CD4-positive, alpha-beta T cell treated with Interleukin-10 for 1 hour (primary cell): ENCODE measurements at regions not wholly inside any gene's neighbourhood (a gene's known extent, or its start where the extent isn't known, plus 50 kb on each side); places are given as distances from the start of the nearest gene placed in this dataset.

ENCODE experiments used
- DNase-seq: peaks from one replicate; pipeline ENCODE4 v3.0.0-alpha.2; 2020

GRCh38 chr3:118408431-118408830 is 626.2 kb downstream of the IGSF11 start:
- no peak for DNase-seq

GRCh38 chr3:118412503-118412902 is 622.1 kb downstream of the IGSF11 start:
- DNase-seq, result no peak

DNA sequence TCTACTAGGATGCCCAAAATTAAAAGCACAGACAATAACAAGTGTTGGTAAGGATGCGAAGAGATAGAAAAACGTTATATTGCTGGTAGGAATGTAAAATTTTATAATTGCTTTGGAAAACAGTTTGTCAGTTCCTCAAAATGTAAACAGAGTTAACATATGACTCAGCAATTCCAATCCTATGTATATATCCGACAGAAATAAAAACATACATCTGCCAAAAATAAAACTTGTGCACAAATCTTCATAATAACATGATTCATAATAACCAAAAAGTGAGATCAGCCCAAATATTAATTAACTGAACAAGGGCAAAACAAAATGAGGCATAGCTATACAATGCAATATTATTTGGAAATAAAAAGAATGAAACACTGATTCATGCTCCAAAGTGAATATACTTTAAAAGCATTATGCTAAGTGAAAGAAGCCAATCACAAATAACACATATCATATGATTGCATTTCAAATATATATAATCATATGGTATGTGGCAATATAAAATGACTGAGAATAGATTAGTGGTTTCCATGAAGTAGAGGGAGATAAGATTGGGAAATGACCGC is 609.3 kb downstream of the IGSF11 start:
- no peak for DNase-seq

- no peak for DNase-seq
These were observed 600.8 kb downstream of the IGSF11 start for GRCh38 chr3:118433825-118434224.

DNA sequence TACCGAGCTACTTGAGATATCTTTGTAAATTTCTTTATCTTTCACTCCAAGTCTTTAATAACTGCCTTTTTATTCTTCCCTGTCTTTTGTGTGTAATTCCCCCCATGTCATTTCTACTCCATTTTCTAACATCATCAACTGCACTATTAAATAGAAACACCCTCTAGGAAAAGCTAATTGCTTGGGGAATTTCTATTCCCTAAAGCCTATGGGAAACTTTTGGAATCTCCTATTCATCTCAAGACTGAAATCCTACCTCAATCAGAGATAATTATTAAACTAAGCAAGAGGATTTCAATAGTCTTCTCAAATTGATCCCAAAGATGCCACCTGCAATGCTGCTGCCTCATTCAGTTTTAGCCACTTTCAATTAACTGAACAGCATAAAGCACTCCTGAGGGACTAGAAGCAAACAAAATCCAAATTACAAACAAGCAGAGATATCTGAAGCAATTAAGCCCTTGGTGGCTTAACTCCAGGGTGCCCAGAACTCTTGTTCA is 598.7 kb downstream of the IGSF11 start:
- DNase-seq, result no peak

DNA sequence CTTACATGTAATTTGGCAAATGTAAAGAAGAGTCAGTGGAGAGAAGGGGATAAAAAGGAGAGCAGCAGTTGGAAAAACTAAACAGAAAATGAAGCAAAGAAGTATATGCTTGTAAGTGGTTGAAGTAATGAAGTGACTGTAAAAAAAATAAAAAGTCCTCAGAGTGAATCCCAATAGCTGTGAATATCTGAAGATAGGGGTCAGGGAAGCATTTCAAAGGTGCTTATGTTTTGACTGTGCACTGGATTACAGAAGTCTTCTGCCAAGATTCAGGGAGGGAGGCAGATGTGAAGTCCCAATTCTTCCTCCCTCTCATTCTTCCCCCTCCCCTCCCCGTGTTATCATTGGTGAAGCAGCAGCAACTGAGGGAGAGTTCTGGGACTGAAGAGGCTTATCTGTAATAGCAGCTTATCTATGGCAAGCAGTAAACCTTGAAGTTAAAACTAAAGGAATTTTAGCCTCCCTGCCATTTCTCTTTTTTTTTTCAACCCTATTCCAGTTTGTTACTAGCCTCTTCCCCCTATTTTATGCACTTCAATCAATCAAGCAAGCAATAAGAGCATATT is 597.9 kb downstream of the IGSF11 start:
- DNase-seq, result no peak

DNA sequence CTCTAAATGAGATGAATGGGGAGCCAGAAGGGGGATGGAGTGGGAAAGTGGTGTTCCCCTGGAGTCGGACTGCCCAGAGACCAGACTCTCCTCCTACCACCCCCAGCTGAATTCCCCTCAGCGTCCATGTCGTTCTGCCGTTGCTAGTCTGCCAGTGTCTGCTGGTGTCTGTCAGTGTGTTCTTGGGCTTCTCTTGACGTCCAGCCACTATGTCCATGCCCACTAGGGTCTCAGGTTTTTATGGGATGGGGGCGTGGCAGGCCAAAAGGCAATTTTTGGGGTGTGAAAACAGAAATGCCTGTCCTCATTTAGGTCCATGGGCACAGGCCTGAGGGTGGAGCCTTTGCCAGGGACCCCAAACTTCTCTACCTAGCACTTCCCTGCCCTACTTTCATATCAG is 589.6 kb downstream of the IGSF11 start:
- no peak for DNase-seq

DNA sequence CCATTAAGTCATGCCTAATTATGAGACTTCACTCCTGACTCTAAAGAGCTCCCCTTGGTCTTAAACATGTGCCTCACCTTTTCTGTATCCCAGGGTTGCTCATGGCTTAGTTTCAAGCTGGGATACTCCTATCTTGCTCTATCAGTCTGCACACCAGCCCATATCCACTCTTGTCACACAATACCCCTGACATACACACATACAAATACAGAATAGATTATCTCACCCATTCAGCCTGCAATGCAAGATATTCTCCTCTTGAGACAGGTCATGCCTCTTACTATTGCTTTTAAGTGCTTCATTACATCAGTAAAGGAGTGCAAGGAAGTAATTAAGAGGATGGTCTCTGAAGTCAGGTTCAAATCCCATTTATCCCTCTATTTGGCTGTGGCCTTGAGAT is 587.3 kb downstream of the IGSF11 start:
- no peak for DNase-seq

GRCh38 chr3:118466795-118467330 is 567.8 kb downstream of the IGSF11 start:
- DNase-seq, result no peak

DNA sequence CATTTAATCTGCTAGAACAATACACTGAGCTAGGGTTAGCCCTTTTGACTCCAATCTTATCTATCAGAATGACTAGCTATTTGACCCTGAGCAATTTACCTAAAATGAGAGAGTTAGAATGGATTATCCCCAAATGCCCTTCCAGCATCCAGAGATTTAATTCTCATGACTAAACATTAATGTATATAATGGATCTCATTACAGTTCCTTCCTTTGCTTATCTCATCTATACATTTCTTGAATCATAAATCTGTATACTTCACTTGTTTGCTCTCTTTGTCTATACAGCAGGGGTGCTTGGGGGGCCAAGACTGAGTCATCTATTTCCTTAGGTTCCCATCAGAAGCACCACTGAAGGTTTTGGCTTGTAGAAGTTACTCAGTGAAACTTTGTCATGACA is 565.8 kb downstream of the IGSF11 start:
- DNase-seq, result no peak

GRCh38 chr3:118472586-118472985 is 562.1 kb downstream of the IGSF11 start:
- DNase-seq, result no peak

- DNase-seq, result no peak
These were observed 561.3 kb downstream of the IGSF11 start for GRCh38 chr3:118473343-118473742.

GRCh38 chr3:118476885-118477618 is 557.6 kb downstream of the IGSF11 start:
- no peak for DNase-seq

GRCh38 chr3:118477768-118478167 is 556.9 kb downstream of the IGSF11 start:
- DNase-seq, result no peak

- DNase-seq, result no peak
These were observed 555.9 kb downstream of the IGSF11 start for GRCh38 chr3:118478706-118479276.

DNA sequence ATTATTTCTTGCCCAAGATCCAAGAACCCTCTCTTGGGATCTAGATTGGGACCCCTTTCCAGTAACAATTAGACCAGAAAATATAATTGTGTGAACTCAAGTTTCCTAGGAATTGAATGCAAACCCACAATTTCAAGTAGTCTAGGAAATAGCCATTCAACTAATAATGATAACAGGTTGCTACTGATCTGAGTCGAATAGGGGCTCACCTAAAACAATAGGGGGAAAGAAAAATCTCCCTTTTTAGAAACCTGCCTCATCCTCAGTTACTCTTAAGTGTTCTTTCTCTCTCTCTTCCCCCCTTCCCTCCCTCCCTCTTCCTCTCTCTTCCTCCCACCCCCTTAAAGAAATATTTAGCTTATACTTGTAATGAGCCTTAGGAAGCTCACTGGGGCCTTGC is 555.3 kb downstream of the IGSF11 start:
- no peak for DNase-seq

DNA sequence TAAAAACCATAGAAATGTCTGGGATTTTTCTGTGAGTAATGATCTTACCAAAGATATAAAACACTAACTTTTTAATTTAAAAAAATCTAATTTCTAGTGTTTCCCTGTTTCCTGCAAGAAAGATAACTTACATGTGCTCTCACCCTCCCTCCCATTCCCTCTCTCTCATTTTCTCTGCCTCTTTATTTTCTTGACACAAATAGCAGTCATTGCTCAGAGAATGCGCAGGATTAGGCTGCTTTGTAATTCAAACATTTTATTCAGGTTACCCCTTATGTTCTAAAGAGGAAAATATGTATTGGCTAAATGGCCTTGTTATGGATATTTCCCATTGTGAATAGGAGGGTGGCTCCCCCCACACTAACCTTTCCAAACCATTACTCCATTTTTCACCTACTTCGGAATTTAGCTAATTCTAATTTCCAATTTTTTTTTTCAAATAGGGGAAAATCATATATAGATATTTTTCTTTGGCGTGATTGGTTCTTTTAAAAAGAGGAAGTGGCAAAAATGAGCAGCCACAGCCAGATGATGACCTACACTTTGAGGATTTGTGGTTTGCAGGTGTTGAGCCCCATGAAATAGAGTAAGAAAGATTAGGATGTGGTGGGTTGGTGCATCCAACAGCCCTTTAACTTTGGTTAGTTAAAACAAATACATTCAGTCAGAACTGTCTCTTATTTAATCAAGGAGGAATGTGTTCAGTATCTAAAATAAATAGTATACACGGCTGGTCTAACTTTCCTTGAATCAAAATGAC is 554.4 kb downstream of the IGSF11 start:
- DNase-seq, result no peak

- no peak for DNase-seq
These were observed 549.0 kb downstream of the IGSF11 start for GRCh38 chr3:118485693-118486092.

DNA sequence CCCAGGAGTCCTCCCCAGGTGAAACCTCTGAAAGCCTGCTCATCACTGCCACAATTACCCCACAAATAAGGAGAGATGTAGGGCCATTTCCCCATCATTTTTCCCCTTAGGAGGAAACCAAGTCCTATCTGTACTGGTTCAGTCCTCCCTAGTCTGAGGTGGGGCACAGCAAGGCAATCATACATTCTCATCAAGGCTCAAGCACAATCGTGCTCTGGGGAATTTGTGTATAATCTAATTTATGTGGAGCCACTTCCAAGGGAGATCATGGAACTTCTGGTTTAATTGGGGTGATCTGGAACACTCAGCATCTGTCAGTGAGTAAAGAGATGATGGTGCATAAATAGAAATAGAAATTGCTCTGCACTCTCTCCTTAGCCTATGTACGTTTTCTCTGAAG is 546.9 kb downstream of the IGSF11 start:
- no peak for DNase-seq

DNA sequence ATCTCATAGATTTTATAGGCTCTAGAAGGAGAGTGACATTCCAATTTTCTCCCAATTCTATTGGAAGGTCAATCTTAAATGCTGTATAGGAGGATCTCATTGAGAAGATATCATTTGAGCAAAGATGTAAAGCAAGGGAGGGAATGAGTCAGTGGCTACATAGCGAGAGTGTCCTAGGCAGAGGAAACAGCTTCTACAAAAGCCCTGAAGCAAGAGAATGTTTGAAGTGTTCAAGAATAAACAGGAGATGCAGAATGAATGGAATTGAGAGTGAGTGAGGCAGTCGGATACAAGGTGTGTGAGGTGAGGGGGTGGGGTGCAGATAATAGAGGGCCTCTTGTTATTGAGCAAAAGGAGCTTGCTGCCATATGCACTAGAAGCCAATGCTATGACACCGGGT is 545.9 kb downstream of the IGSF11 start:
- no peak for DNase-seq

DNA sequence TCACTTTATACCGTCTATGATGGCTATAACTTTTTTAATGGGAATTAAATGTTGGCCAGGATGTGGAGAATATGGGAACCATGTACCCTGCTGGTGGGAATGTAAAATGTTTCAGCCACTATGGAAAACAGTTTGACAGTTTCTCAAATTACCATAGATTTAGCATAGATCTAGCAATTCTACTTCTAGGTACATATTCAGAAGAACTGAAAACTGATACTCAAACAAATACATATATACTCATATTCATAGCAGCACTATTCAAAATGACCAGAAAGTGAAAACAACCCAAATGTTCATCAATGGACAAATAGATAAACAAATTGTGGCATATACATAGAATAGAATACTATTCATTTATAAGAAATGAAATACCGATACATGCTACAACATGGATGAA is 539.4 kb downstream of the IGSF11 start:
- DNase-seq, result no peak

DNA sequence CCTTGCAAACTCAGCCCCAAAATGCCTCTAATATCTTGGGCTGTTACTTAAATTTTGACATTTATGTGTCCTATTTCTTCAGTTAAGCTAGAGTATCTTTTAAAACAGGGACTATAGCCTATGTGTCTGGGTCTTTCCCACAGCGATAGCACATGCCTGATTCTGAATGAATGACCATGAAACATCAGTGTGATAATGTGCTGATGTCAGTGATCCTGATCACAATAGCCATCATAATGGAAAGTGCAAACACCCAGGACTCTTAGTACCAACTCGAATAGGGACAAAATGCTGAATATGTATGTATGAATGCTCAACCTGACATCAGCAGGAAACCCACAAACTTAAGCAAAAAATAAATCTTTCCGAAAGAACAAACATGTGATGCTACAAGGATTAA is 537.4 kb downstream of the IGSF11 start:
- no peak for DNase-seq

DNA sequence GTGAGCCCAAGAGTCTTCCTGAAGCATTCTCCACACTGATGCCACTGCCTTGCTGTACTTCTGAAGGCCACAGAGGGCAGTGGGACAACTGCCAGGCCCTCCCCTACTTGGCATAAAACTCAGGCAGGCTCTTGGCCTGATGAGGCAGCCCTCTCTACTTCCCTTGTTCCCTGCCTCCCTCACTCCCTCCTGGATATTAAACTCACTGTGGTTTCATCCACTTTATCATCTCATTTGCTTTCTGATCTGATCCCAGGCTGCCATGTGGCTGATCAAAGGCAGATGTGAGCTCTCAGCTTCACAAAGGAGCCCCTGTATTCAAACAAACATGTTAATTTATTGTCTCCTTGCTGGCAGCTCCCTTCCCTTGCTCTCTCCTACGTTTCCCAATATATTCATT is 533.5 kb downstream of the IGSF11 start:
- no peak for DNase-seq
